H9 (cell line): ENCODE measurements at regions not wholly inside any gene's neighbourhood (a gene's known extent, or its start where the extent isn't known, plus 50 kb on each side); places are given as distances from the start of the nearest gene placed in this dataset.
A peak's percentile ranks its signal among the peaks of the same experiment; 100 is the strongest.

Source experiments
- DNase-seq: peaks from one replicate; pipeline ENCODE4 v3.0.0-alpha.2; 2017
- H2AFZ ChIP-seq: one replicate; pipeline ENCODE4 v1.6.1; 2013; ENCODE audit warnings: mild to moderate bottlenecking, low read length, control low read depth, moderate library complexity
- H2AK5ac ChIP-seq: 2 replicates; pipeline ENCODE4 v1.6.1; 2013; ENCODE audit warnings: low read length, control low read depth, mixed read lengths; ENCODE audit not compliant: insufficient read length
- H2BK120ac ChIP-seq: one replicate; pipeline ENCODE4 v1.6.1; 2013; ENCODE audit warnings: low read depth, mild to moderate bottlenecking, low read length, control low read depth, inconsistent platforms; ENCODE audit not compliant: poor library complexity, severe bottlenecking
- H2BK12ac ChIP-seq: 2 replicates; pipeline ENCODE4 v1.6.1; 2013; ENCODE audit warnings: low read length, control low read depth, mixed read lengths, low read depth; ENCODE audit not compliant: insufficient read length
- H2BK15ac ChIP-seq: 2 replicates; pipeline ENCODE4 v1.6.1; 2013; ENCODE audit warnings: low read depth, low read length, control low read depth
- H2BK20ac ChIP-seq: one replicate; pipeline ENCODE4 v1.6.1; 2013; ENCODE audit warnings: low read depth, mild to moderate bottlenecking, low read length, control low read depth, inconsistent platforms; ENCODE audit not compliant: poor library complexity, severe bottlenecking
- H2BK5ac ChIP-seq: 2 replicates; pipeline ENCODE4 v1.6.1; 2013; ENCODE audit warnings: low read length, control low read depth, mixed read lengths; ENCODE audit not compliant: insufficient read length
- H3K14ac ChIP-seq: 2 replicates; pipeline ENCODE4 v1.6.1; 2013; ENCODE audit warnings: low read length, control low read depth; ENCODE audit not compliant: insufficient read depth
- H3K18ac ChIP-seq: 2 replicates; pipeline ENCODE4 v1.6.1; 2013; ENCODE audit warnings: low read depth, mild to moderate bottlenecking, mixed read lengths, low read length, control low read depth; ENCODE audit not compliant: insufficient read length
- H3K23ac ChIP-seq: 2 replicates; pipeline ENCODE4 v1.6.1; 2013; ENCODE audit warnings: low read length, control low read depth, mixed read lengths, low read depth; ENCODE audit not compliant: insufficient read length
- H3K23me2 ChIP-seq: 2 replicates; pipeline ENCODE4 v1.6.1; 2013; ENCODE audit warnings: low read depth, mild to moderate bottlenecking, mixed read lengths, low read length, control low read depth; ENCODE audit not compliant: insufficient read length, poor library complexity, severe bottlenecking
- H3K27ac ChIP-seq: 2 replicates; pipeline ENCODE4 v1.5.1; 2013; ENCODE audit warnings: low read length, control low read depth, mixed read lengths, low read depth; ENCODE audit not compliant: insufficient read length
- H3K27me3 ChIP-seq: 2 replicates; pipeline ENCODE4 v1.6.1; 2013; ENCODE audit warnings: low read length, control low read depth, inconsistent platforms; ENCODE audit not compliant: insufficient read depth
- H3K4ac ChIP-seq: 2 replicates; pipeline ENCODE4 v1.6.1; 2013; ENCODE audit warnings: low read depth, mild to moderate bottlenecking, control low read depth, inconsistent platforms, low read length, moderate library complexity
- H3K4me1 ChIP-seq: 2 replicates; pipeline ENCODE4 v1.6.1; 2013; ENCODE audit warnings: low read length, control low read depth, inconsistent platforms; ENCODE audit not compliant: insufficient read depth
- H3K4me2 ChIP-seq: 2 replicates; pipeline ENCODE4 v1.6.1; 2013; ENCODE audit warnings: low read length, control low read depth, mixed read lengths; ENCODE audit not compliant: insufficient read length, insufficient read depth
- H3K56ac ChIP-seq: 2 replicates; pipeline ENCODE4 v1.6.1; 2013; ENCODE audit warnings: low read depth, mild to moderate bottlenecking, mixed read lengths, low read length, control low read depth; ENCODE audit not compliant: insufficient read length
- H3K79me1 ChIP-seq: 2 replicates; pipeline ENCODE4 v1.6.1; 2013; ENCODE audit warnings: low read depth, mild to moderate bottlenecking, moderate library complexity, low read length, control low read depth, inconsistent platforms; ENCODE audit not compliant: insufficient read depth, poor library complexity, severe bottlenecking
- H3K79me2 ChIP-seq: 2 replicates; pipeline ENCODE4 v1.6.1; 2013; ENCODE audit warnings: low read length, control low read depth, inconsistent platforms; ENCODE audit not compliant: insufficient read depth
- H3K9ac ChIP-seq: 2 replicates; pipeline ENCODE4 v1.6.1; 2013; ENCODE audit warnings: low read length, control low read depth, mixed read lengths; ENCODE audit not compliant: insufficient read length; ENCODE audit errors: extremely low read depth
- H3K9me3 ChIP-seq: one replicate; pipeline ENCODE4 v1.6.1; 2013; ENCODE audit warnings: low read depth, low read length, inconsistent platforms; ENCODE audit not compliant: control insufficient read depth
- H3T11ph ChIP-seq: one replicate; pipeline ENCODE4 v1.6.1; 2013; ENCODE audit warnings: mild to moderate bottlenecking, low read length, control low read depth, inconsistent platforms
- H4K20me1 ChIP-seq: one replicate; pipeline ENCODE4 v1.6.1; 2013; ENCODE audit not compliant: control insufficient read depth, insufficient read length, insufficient read depth
- H4K5ac ChIP-seq: 2 replicates; pipeline ENCODE4 v1.6.1; 2013; ENCODE audit warnings: low read depth, mild to moderate bottlenecking, mixed read lengths, low read length, control low read depth; ENCODE audit not compliant: insufficient read length
- H4K8ac ChIP-seq: replicated peaks from 2 replicates; pipeline ENCODE4 v1.6.1; 2013; ENCODE audit warnings: low read length, control low read depth, mixed read lengths, low read depth; ENCODE audit not compliant: insufficient read length
- H4K91ac ChIP-seq: 2 replicates; pipeline ENCODE4 v1.6.1; 2013; ENCODE audit warnings: low read depth, mild to moderate bottlenecking, moderate library complexity, mixed read lengths, low read length, control low read depth; ENCODE audit not compliant: insufficient read length
- H3K27ac Mint-ChIP-seq, 3 experiments: 2 replicates in 2 of 3; 3 replicates in 1 of 3; pipeline ENCODE4 v1.8.0; 2020 to 2021; ENCODE audit warnings: mixed read lengths in 3 of 3, mild to moderate bottlenecking in 1 of 3, moderate library complexity in 1 of 3
- H3K27me3 Mint-ChIP-seq: 2 replicates; pipeline ENCODE4 v1.8.0; 2021; ENCODE audit warnings: low read depth, mild to moderate bottlenecking, moderate library complexity, mixed read lengths
- H3K36me3 Mint-ChIP-seq, 3 experiments: 2 replicates in 2 of 3; 3 replicates in 1 of 3; pipeline ENCODE4 v1.8.0; 2020 to 2021; ENCODE audit warnings: low read depth in 3 of 3, mixed read lengths in 3 of 3; ENCODE audit not compliant: insufficient read depth in 1 of 3
- H3K4me1 Mint-ChIP-seq, 2 experiments: 2 replicates each; pipeline ENCODE4 v1.8.0; 2020; ENCODE audit warnings: mixed read lengths in 2 of 2
- H3K4me3 Mint-ChIP-seq, 2 experiments: 2 replicates in 1 of 2; 3 replicates in 1 of 2; pipeline ENCODE4 v1.8.0; 2020 to 2021; ENCODE audit warnings: mild to moderate bottlenecking in 2 of 2, mixed read lengths in 2 of 2, moderate library complexity in 1 of 2
- H3K9me3 Mint-ChIP-seq, 2 experiments: 2 replicates in 1 of 2; 3 replicates in 1 of 2; pipeline ENCODE4 v1.8.0; 2020; ENCODE audit warnings: mild to moderate bottlenecking in 2 of 2, mixed read lengths in 2 of 2, moderate library complexity in 1 of 2
- CTCF ChIP-seq: fragments of 200-600 bp; sonication (generic); conservative IDR thresholded peaks from 3 replicates; pipeline ENCODE4 v1.8.0; 2021; ENCODE audit warnings: antibody characterized with exemption, mild to moderate bottlenecking
- WGBS: extraction: QIAGEN DNeasy Blood & Tissue Kit; methylation state at CpG from one replicate; pipeline ENCODE4 v1.1.7; 2013; ENCODE audit warnings: missing lambda C conversion rate, low lambda C conversion rate, mixed read lengths; ENCODE audit not compliant: insufficient read length; ENCODE audit errors: extremely low coverage; 5-methylcytosine and 5-hydroxymethylcytosine counted together

GRCh38 chr1:213666113-213666512 is 321.7 kb upstream of the PROX1 start:
- Histone ChIP-seq H3K79me1 (no peaks in the 10 kb centered on the region), H3K23me2 (no peaks in the 10 kb centered on the region), H4K91ac (no peak overlapping the region), H3K14ac (no peak overlapping the region), H2BK15ac (no peak overlapping the region), H3K9me3 (no peaks in the 10 kb centered on the region), H3K27me3 (no peaks in the 10 kb centered on the region), H4K5ac (no peak overlapping the region), H2BK120ac (no peak overlapping the region), H2AK5ac (no peak overlapping the region), H3T11ph (no peak overlapping the region), H3K18ac (no peak overlapping the region), H2BK20ac (no peak overlapping the region), H3K4ac (no peak overlapping the region), H3K23ac (no peak overlapping the region), H3K56ac (no peak overlapping the region), H3K27ac (no peak overlapping the region), H4K20me1 (no peaks in the 10 kb centered on the region), H3K79me2 (no peaks in the 10 kb centered on the region), H3K9ac (no peak overlapping the region), H3K4me1 (peaks cover 8% of the 10 kb centered on the region; the same call in 1 of the 2 replicates), H3K4me2 (no peak overlapping the region), H2BK5ac (no peak overlapping the region), H2AFZ (no peak overlapping the region), H4K8ac (no peak overlapping the region), H2BK12ac (no peak overlapping the region)
- Mint-ChIP-seq H3K9me3 (no peaks in the 10 kb centered on the region; a peak in 2 of 5 replicates), H3K27ac (no peak overlapping the region), H3K4me1 (peaks cover 20 to 22% of the 10 kb centered on the region in 2 experiments), H3K4me3 (no peak overlapping the region), H3K27me3 (peaks cover 10% of the 10 kb centered on the region), H3K36me3 (no peaks in the 10 kb centered on the region)
- TF ChIP-seq CTCF = 0 out of 3 replicates have a peak, but pooled peaks have one; percentile 17
- DNase-seq = no peak
- WGBS = no CpG with 5 or more reads among the region's 2 CpGs
